ENCODE measurements at regions not wholly inside any gene's neighbourhood (a gene's known extent, or its start where the extent isn't known, plus 50 kb on each side); places are given as distances from the start of the nearest gene placed in this dataset.

- no peak for TF ChIP-seq EZH2phosphoT487 (IDR thresholded peaks at IDR 0.05; ENCODE audit: borderline replicate concordance, low read depth)
- TF ChIP-seq TEAD4 (IDR thresholded peaks at IDR 0.05; ENCODE audit: borderline replicate concordance, insufficient read depth): no peak
Measured at GRCh38 chr13:59371229-59371628, 792.5 kb downstream of the DIAPH3 start.
